Neuronal stem cell (in vitro differentiated cells): ENCODE measurements at regions not wholly inside any gene's neighbourhood (a gene's known extent, or its start where the extent isn't known, plus 50 kb on each side); places are given as distances from the start of the nearest gene placed in this dataset.

Experiments
- DNase-seq: peaks from one replicate; pipeline ENCODE4 v3.0.0-alpha.2; 2013; ENCODE audit warnings: low spot score
- H2AFZ ChIP-seq: one replicate; pipeline ENCODE4 v1.6.1; 2013; ENCODE audit warnings: mild to moderate bottlenecking, low read length, inconsistent platforms
- H2AK5ac ChIP-seq: 2 replicates; pipeline ENCODE4 v1.6.1; 2013; ENCODE audit warnings: low read depth, mild to moderate bottlenecking, inconsistent platforms, low read length, moderate library complexity, mixed read lengths
- H2BK120ac ChIP-seq: 2 replicates; pipeline ENCODE4 v1.6.1; 2013; ENCODE audit warnings: low read depth, mild to moderate bottlenecking, inconsistent platforms, low read length, moderate library complexity, mixed read lengths
- H2BK12ac ChIP-seq: one replicate; pipeline ENCODE4 v1.6.1; 2013; ENCODE audit warnings: low read length, inconsistent platforms
- H2BK15ac ChIP-seq: 2 replicates; pipeline ENCODE4 v1.6.1; 2013; ENCODE audit warnings: mild to moderate bottlenecking, low read length, inconsistent platforms, mixed read lengths
- H2BK5ac ChIP-seq: one replicate; pipeline ENCODE4 v1.6.1; 2013; ENCODE audit warnings: inconsistent platforms, mild to moderate bottlenecking, low read length, moderate library complexity
- H3K14ac ChIP-seq: one replicate; pipeline ENCODE4 v1.6.1; 2013; ENCODE audit warnings: low read length, inconsistent platforms
- H3K18ac ChIP-seq: 2 replicates; pipeline ENCODE4 v1.6.1; 2013; ENCODE audit warnings: low read length, inconsistent platforms
- H3K23ac ChIP-seq: 2 replicates; pipeline ENCODE4 v1.6.1; 2013; ENCODE audit warnings: low read depth, mild to moderate bottlenecking, mixed read lengths, low read length, inconsistent platforms; ENCODE audit not compliant: poor library complexity
- H3K27ac ChIP-seq: replicated peaks from 3 replicates; pipeline ENCODE4 v1.5.1; 2013; ENCODE audit warnings: low read length, inconsistent platforms
- H3K27me3 ChIP-seq, 3 experiments: 2 replicates each; pipeline ENCODE4 v1.6.1; 2013; ENCODE audit warnings: low read length in 3 of 3, mild to moderate bottlenecking in 2 of 3, inconsistent platforms in 1 of 3, low read depth in 1 of 3, mixed read lengths in 1 of 3, moderate library complexity in 1 of 3; ENCODE audit not compliant: control insufficient read depth in 3 of 3, insufficient read depth in 3 of 3
- H3K36me3 ChIP-seq, 2 donors: replicated peaks in 1 of 2; 2 replicates each; pipeline ENCODE4 v1.6.1; 2013; ENCODE audit warnings: low read length in 2 of 2; ENCODE audit not compliant: control insufficient read depth in 2 of 2, insufficient read depth in 2 of 2
- H3K4ac ChIP-seq: 2 replicates; pipeline ENCODE4 v1.6.1; 2013; ENCODE audit warnings: inconsistent platforms, mild to moderate bottlenecking, low read length, moderate library complexity
- H3K4me1 ChIP-seq, 2 donors: 1 replicate in 1 of 2; 2 replicates in 1 of 2; pipeline ENCODE4 v1.6.1; 2013; ENCODE audit warnings: low read length in 2 of 2, low read depth in 1 of 2; ENCODE audit not compliant: control insufficient read depth in 2 of 2, insufficient read depth in 1 of 2
- H3K4me2 ChIP-seq: one replicate; pipeline ENCODE4 v1.6.1; 2013; ENCODE audit warnings: mild to moderate bottlenecking, low read length, inconsistent platforms; ENCODE audit not compliant: insufficient read depth, poor library complexity, severe bottlenecking
- H3K4me3 ChIP-seq, 2 donors: 2 replicates each; pipeline ENCODE4 v1.5.1; 2013; ENCODE audit warnings: low read length in 2 of 2, mild to moderate bottlenecking in 2 of 2, inconsistent platforms in 1 of 2, moderate library complexity in 1 of 2
- H3K79me1 ChIP-seq: one replicate; pipeline ENCODE4 v1.6.1; 2013; ENCODE audit warnings: low read depth, mild to moderate bottlenecking, inconsistent platforms, low read length, moderate library complexity
- H3K9ac ChIP-seq: one replicate; pipeline ENCODE4 v1.6.1; 2013; ENCODE audit warnings: mild to moderate bottlenecking, low read depth, low read length, inconsistent platforms; ENCODE audit not compliant: poor library complexity
- H3K9me3 ChIP-seq, 2 donors: replicated peaks in 1 of 2; 2 replicates each; pipeline versions ENCODE3 to v1.6.1; 2013; ENCODE audit warnings: low read length in 2 of 2, mild to moderate bottlenecking in 2 of 2, inconsistent platforms in 1 of 2, low read depth in 1 of 2, mixed read lengths in 1 of 2, moderate library complexity in 1 of 2; ENCODE audit not compliant: control insufficient read depth in 2 of 2, insufficient read depth in 1 of 2
- H4K8ac ChIP-seq: one replicate; pipeline ENCODE4 v1.6.1; 2013; ENCODE audit warnings: low read depth, mild to moderate bottlenecking, inconsistent platforms, low read length, moderate library complexity
- H4K91ac ChIP-seq: one replicate; pipeline ENCODE4 v1.6.1; 2013; ENCODE audit warnings: low read length, low read depth, mild to moderate bottlenecking, inconsistent platforms; ENCODE audit not compliant: poor library complexity
- WGBS, 2 donors: extraction: QIAGEN DNeasy Blood & Tissue Kit; methylation state at CpG; one replicate each; pipeline ENCODE4 v1.1.7; 2013; ENCODE audit warnings: missing lambda C conversion rate in 2 of 2, mixed read lengths in 1 of 2; ENCODE audit not compliant: insufficient read length in 2 of 2, insufficient replicate concordance in 1 of 2; ENCODE audit errors: extremely low coverage in 2 of 2; 5-methylcytosine and 5-hydroxymethylcytosine counted together

- no peak overlapping the region for H3K14ac ChIP-seq
- no peak overlapping the region for H3K4me2 ChIP-seq
- H3K23ac ChIP-seq: no peak overlapping the region
- H3K4ac ChIP-seq: no peak overlapping the region
- no peak overlapping the region for H3K27ac ChIP-seq
- H3K18ac ChIP-seq: no peak overlapping the region
- no peak overlapping the region for H2BK15ac ChIP-seq
- no peak overlapping the region for H3K4me3 ChIP-seq
- H2AFZ ChIP-seq: no peak overlapping the region
- H3K79me1 ChIP-seq: no peaks in the 10 kb centered on the region
- no peak for DNase-seq
- peaks cover 0 to 6% of the 10 kb centered on the region in 2 donors for H3K4me1 ChIP-seq
- no peak overlapping the region for H2AK5ac ChIP-seq
- H4K91ac ChIP-seq: no peak overlapping the region
- no peak overlapping the region for H3K9ac ChIP-seq
- H2BK120ac ChIP-seq: no peak overlapping the region
- no peak overlapping the region for H4K8ac ChIP-seq
- WGBS, 2 donors: no CpG with 5 or more reads among the region's 8 CpGs
- no peak overlapping the region for H2BK5ac ChIP-seq
- H3K27me3 ChIP-seq: no peaks in the 10 kb centered on the region
- H2BK12ac ChIP-seq: no peak overlapping the region
- H3K9me3 ChIP-seq: no peaks in the 10 kb centered on the region
- no peaks in the 10 kb centered on the region for H3K36me3 ChIP-seq
Observed at GRCh38 chr7:116148626-116149025, 61.7 kb upstream of the TES start.

GRCh38 chr7:116150588-116150987, 59.8 kb upstream of the TES start:
- no peak for DNase-seq

GRCh38 chr7:116152276-116152675, 58.1 kb upstream of the TES start:
- Histone ChIP-seq H3K9me3 (no peaks in the 10 kb centered on the region), H2AK5ac (no peak overlapping the region), H4K91ac (no peak overlapping the region), H2AFZ (no peak overlapping the region), H3K4me3 (no peak overlapping the region), H3K18ac (no peak overlapping the region), H3K79me1 (no peaks in the 10 kb centered on the region), H2BK120ac (no peak overlapping the region), H2BK15ac (no peak overlapping the region), H3K4me1 (no peaks in the 10 kb centered on the region), H2BK5ac (no peak overlapping the region), H3K4me2 (no peak overlapping the region), H3K9ac (no peak overlapping the region), H3K27ac (no peak overlapping the region), H3K14ac (no peak overlapping the region), H3K23ac (no peak overlapping the region), H2BK12ac (no peak overlapping the region), H3K27me3 (no peaks in the 10 kb centered on the region), H4K8ac (no peak overlapping the region), H3K4ac (no peak overlapping the region), H3K36me3 (no peaks in the 10 kb centered on the region)
- no peak for DNase-seq
- WGBS, 2 donors: no CpG with 5 or more reads among the region's 2 CpGs

More at GRCh38 chr7:116150588-116150987, 59.8 kb upstream of the TES start:
- Histone ChIP-seq H3K4me1 (no peaks in the 10 kb centered on the region), H2BK15ac (no peak overlapping the region), H3K4me3 (no peak overlapping the region), H3K27me3 (no peaks in the 10 kb centered on the region), H3K18ac (no peak overlapping the region), H2BK12ac (no peak overlapping the region), H4K8ac (no peak overlapping the region), H3K23ac (no peak overlapping the region), H3K4me2 (no peak overlapping the region), H2AFZ (no peak overlapping the region), H3K27ac (no peak overlapping the region), H3K36me3 (no peaks in the 10 kb centered on the region), H3K14ac (no peak overlapping the region), H2BK5ac (no peak overlapping the region), H3K79me1 (no peaks in the 10 kb centered on the region), H3K4ac (no peak overlapping the region), H4K91ac (no peak overlapping the region), H3K9ac (no peak overlapping the region), H2AK5ac (no peak overlapping the region), H3K9me3 (no peaks in the 10 kb centered on the region), H2BK120ac (no peak overlapping the region)
- WGBS, 2 donors: no CpG with 5 or more reads among the region's 1 CpG

DNA sequence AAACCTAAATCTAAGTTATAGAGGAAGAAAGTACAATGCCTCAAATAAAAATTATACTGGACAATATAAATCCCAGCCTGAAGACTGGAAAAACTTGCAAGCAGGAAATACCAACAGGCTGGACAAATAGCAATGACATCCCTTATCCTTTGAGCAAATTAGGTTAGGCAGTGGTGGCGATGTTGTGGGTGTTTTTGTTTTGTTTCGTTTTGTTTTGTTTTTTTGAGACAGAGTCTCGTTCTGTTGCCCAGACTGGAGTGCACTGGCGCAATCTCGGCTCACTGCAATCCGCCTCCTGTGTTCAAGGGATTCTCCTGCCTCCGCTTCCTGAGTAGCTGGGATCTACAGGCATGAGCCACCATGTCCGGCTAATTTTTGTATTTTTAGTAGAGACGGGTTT, 57.3 kb upstream of the TES start:
- H3K4me3 ChIP-seq: no peak overlapping the region
- no peak overlapping the region for H2BK12ac ChIP-seq
- no peak overlapping the region for H2BK5ac ChIP-seq
- DNase-seq: no peak
- H3K18ac ChIP-seq: no peak overlapping the region
- no peaks in the 10 kb centered on the region for H3K27me3 ChIP-seq
- no peak overlapping the region for H2AFZ ChIP-seq
- no peak overlapping the region for H3K4ac ChIP-seq
- no peak overlapping the region for H4K91ac ChIP-seq
- H3K23ac ChIP-seq: no peak overlapping the region
- H3K4me2 ChIP-seq: no peak overlapping the region
- H3K79me1 ChIP-seq: no peaks in the 10 kb centered on the region
- no peak overlapping the region for H3K27ac ChIP-seq
- no peak overlapping the region for H4K8ac ChIP-seq
- no CpG with 5 or more reads among the region's 9 CpGs for WGBS, 2 donors
- H3K9me3 ChIP-seq: no peaks in the 10 kb centered on the region
- H2AK5ac ChIP-seq: no peak overlapping the region
- no peaks in the 10 kb centered on the region for H3K4me1 ChIP-seq
- no peak overlapping the region for H3K9ac ChIP-seq
- H3K36me3 ChIP-seq: no peaks in the 10 kb centered on the region
- no peak overlapping the region for H3K14ac ChIP-seq
- no peak overlapping the region for H2BK15ac ChIP-seq
- no peak overlapping the region for H2BK120ac ChIP-seq
